Gastrocnemius medialis (tissue), 4 donors: ENCODE measurements at regions not wholly inside any gene's neighbourhood (a gene's known extent, or its start where the extent isn't known, plus 50 kb on each side); places are given as distances from the start of the nearest gene placed in this dataset.

Experiments
- CTCF ChIP-seq, 5 experiments: fragments of 450-650 bp in 3 of 5; fragments of 200-600 bp in 2 of 5; sonication (generic) in 2 of 5; IDR thresholded peaks in 4 of 5; conservative IDR thresholded peaks in 1 of 5; 1 replicate in 4 of 5; 2 replicates in 1 of 5; pipeline ENCODE4 v1.5.1; 2016 to 2019; ENCODE audit warnings: antibody characterized with exemption in 5 of 5, mild to moderate bottlenecking in 3 of 5, moderate library complexity in 3 of 5
- POLR2A ChIP-seq, 2 donors: fragments of 450-650 bp; IDR thresholded peaks; one replicate each; pipeline ENCODE4 v1.6.1; 2017; ENCODE audit warnings: antibody characterized with exemption in 2 of 2, mild to moderate bottlenecking in 2 of 2, moderate library complexity in 2 of 2

- TF ChIP-seq POLR2A (IDR thresholded peaks at IDR 0.05) (no peak), CTCF (IDR thresholded peaks at IDR 0.05 in 4 of 5, conservative IDR thresholded peaks at IDR 0.05 in 1 of 5) (no peak)
Observed at GRCh38 chr3:159786489-159787177, 202.0 kb upstream of the IL12A start.
